Nucleus accumbens (tissue), 56 donors: ENCODE measurements at regions not wholly inside any gene's neighbourhood (a gene's known extent, or its start where the extent isn't known, plus 50 kb on each side); places are given as distances from the start of the nearest gene placed in this dataset.

Source experiments
- DNase-seq, 56 donors: peaks; one replicate each; lab custom pipeline; 2025; lab: John Stamatoyannopoulos, UW

DNA sequence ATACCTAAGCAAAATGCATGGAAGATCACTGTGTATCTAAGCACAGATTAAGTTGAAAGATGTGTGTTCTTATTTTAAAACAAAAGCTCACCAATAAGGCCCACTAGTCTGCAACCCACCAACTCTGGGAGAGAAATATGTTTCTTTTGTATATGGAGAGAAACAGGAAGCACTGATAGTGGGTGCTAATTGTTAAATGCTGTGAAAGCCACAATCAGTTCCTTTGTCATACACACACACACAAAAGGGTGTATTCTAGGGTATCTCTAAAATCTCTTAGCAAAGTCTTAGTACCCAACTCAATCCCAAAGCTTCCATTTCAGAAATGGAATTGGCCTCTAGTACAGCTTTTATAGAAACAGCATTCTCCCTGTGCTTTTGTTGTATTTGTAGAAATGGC, 272.7 kb upstream of the FLRT2 start:
- DNase-seq = no peak

- no peak for DNase-seq
These were observed 265.8 kb upstream of the FLRT2 start for GRCh38 chr14:85263916-85264675.

GRCh38 chr14:85273099-85273677, 256.8 kb upstream of the FLRT2 start:
- peak in 5 of 56 donors; percentile 0 to 4 (median 1) for DNase-seq

DNA sequence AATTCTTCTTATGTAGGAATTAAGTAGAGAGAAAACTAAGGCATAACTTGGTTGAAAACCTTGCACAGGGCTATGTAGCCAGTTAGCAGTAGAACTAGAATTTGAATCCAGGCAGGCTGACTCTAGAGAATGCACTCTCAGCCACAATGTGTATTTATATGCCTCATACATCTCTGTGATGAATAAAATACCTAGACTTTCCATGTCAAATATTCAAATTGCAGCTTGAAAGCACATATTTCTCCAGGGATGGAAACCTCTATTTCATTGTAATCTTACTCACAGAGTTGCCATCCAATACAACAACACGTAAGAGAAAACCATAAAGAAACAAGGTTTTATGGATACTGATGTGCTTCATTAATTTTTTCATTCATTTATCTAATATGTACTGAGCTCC, 256.0 kb upstream of the FLRT2 start:
- no peak for DNase-seq

- no peak for DNase-seq
These were observed 253.6 kb upstream of the FLRT2 start for GRCh38 chr14:85276161-85276978.

DNA sequence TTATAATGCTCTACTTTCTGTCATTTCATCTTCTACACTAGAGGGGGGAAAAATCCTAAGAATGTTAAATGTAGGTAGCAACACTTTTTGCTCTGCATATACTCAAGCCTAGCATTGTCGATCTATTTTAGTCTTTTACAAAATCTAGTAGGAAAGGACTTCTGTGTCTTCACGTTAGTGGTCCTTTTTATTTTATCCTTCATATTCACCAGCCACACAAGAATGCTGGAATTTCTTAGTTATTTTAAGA, 253.0 kb upstream of the FLRT2 start:
- no peak for DNase-seq

DNA sequence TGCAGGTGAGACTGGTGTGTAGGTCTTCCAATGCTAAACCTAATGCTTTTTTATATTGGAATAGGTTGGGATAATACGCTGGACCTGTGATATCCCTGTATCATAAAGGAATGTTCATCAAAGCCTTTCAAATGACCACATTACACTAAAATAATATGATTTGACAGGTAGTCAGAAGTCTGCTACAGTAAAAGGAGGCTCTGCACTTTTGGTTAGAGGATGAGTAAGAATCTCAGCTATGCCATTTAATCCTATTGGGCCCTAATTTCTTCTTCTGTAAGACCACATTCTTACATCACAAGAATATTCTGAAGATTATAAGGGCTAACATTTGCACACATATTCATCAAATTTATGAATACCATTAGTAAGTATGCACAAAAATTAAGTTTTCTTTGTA, 250.5 kb upstream of the FLRT2 start:
- DNase-seq = no peak

DNA sequence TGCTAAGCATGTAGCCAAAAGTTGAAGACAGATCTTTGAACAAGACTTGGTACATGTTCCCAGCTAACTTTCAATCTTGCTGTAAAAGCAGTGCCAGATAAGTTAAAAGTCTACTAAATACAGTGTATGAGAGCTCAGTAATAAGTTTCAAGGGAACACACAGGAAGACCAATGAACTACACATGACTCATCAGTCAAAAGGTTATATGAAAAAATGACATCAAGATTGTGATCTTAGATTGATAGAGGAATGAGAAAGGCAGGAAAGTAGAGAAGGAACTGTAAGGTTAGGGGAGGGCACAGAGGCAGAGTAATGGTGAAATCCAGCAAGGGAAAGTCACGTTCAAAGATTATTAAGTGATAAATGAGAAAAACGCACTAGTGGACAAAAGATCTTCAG, 249.9 kb upstream of the FLRT2 start:
- no peak for DNase-seq

- no peak for DNase-seq
These were observed 248.0 kb upstream of the FLRT2 start for GRCh38 chr14:85281921-85282320.

GRCh38 chr14:85288041-85288440, 241.9 kb upstream of the FLRT2 start:
- DNase-seq = no peak

GRCh38 chr14:85291731-85292130, 238.2 kb upstream of the FLRT2 start:
- DNase-seq = no peak

- DNase-seq = no peak
These were observed 236.2 kb upstream of the FLRT2 start for GRCh38 chr14:85293612-85294234.

DNA sequence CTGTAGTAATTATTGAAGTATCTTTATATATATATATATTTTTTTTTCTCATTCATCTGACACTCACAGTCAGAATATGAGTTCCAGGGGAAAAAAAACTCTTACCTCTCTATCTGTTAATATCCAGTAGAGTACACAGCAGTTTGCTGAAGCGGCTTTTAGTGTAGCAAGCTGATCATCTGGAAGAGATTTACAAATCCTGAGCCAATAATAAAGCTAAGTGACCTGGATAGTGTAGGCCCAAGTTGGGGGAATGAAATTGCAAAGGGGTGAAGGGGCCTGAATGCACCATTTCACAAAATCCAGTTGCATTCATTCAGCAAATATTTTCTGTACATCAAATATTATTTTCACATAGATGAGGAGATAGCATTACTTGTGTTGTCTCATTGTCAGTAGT, 234.6 kb upstream of the FLRT2 start:
- no peak for DNase-seq

GRCh38 chr14:85296456-85297210, 233.3 kb upstream of the FLRT2 start:
- DNase-seq = no peak

GRCh38 chr14:85300107-85300506, 229.8 kb upstream of the FLRT2 start:
- no peak for DNase-seq

GRCh38 chr14:85301506-85301905, 228.4 kb upstream of the FLRT2 start:
- no peak for DNase-seq

GRCh38 chr14:85306024-85306423, 223.9 kb upstream of the FLRT2 start:
- no peak for DNase-seq

GRCh38 chr14:85308531-85309300, 221.2 kb upstream of the FLRT2 start:
- no peak for DNase-seq

GRCh38 chr14:85310491-85311272, 219.3 kb upstream of the FLRT2 start:
- DNase-seq = no peak
